BJ (cell line): ENCODE measurements at regions not wholly inside any gene's neighbourhood (a gene's known extent, or its start where the extent isn't known, plus 50 kb on each side); places are given as distances from the start of the nearest gene placed in this dataset.

Experiments used
- CTCF ChIA-PET: fragments of 350-600 bp; formaldehyde crosslinking; extraction: SDS; loops from one replicate; lab custom pipeline; 2021; ENCODE audit warnings: antibody characterized with exemption, inconsistent platforms; lab: Yijun Ruan, JAX
- POLR2A ChIA-PET: fragments of 300-600 bp; sonication (Branson Sonifier 250); formaldehyde crosslinking; extraction: SDS; loops from one replicate; lab custom pipeline; 2021; ENCODE audit warnings: antibody characterized with exemption; lab: Charles Lee
- DNase-seq: peaks from one replicate; pipeline ENCODE4 v3.0.0-alpha.2; 2011; ENCODE audit warnings: low read depth
- H3K27me3 ChIP-seq: 2 replicates; pipeline ENCODE4 v1.6.0; 2011; ENCODE audit warnings: low read length; ENCODE audit not compliant: control insufficient read depth, insufficient read depth
- H3K36me3 ChIP-seq: 2 replicates; pipeline ENCODE4 v1.5.1; 2011; ENCODE audit warnings: low read length; ENCODE audit not compliant: control insufficient read depth, insufficient read depth
- H3K4me3 ChIP-seq: 2 replicates; pipeline ENCODE4 v1.5.1; 2011; ENCODE audit warnings: low read depth, mild to moderate bottlenecking, control low read depth, low read length
- CTCF ChIP-seq: IDR thresholded peaks from 2 replicates; pipeline ENCODE4 v1.5.1; 2011; ENCODE audit warnings: low read depth, mild to moderate bottlenecking, control low read depth, inconsistent platforms, low read length, moderate library complexity; ENCODE audit not compliant: insufficient read depth

GRCh38 chr9:108399851-108400250, 455.9 kb downstream of the ACTL7B start:
- ChIA-PET POLR2A (no interaction called here), CTCF (no interaction called here)
- TF ChIP-seq CTCF, result no peak
- Histone ChIP-seq H3K27me3 (no peaks in the 10 kb centered on the region), H3K4me3 (no peak overlapping the region), H3K36me3 (no peaks in the 10 kb centered on the region)
- DNase-seq, result no peak

GRCh38 chr9:108397286-108397685, 458.5 kb downstream of the ACTL7B start:
- DNase-seq, result no peak
- no peaks in the 10 kb centered on the region for H3K36me3 ChIP-seq
- no peaks in the 10 kb centered on the region for H3K27me3 ChIP-seq
- CTCF ChIA-PET, result no interaction called here
- H3K4me3 ChIP-seq, result no peak overlapping the region
- POLR2A ChIA-PET, result no interaction called here
- TF ChIP-seq CTCF, result no peak

- H3K27me3 ChIP-seq, result no peaks in the 10 kb centered on the region
- DNase-seq, result no peak
- no peaks in the 10 kb centered on the region for H3K36me3 ChIP-seq
- no peak for TF ChIP-seq CTCF
- no peak overlapping the region for H3K4me3 ChIP-seq
- CTCF ChIA-PET, result no interaction called here
- POLR2A ChIA-PET, result no interaction called here
Measured at GRCh38 chr9:108396611-108397010, 459.2 kb downstream of the ACTL7B start.

- TF ChIP-seq CTCF, result no peak
- Histone ChIP-seq H3K36me3 (no peaks in the 10 kb centered on the region), H3K4me3 (no peak overlapping the region), H3K27me3 (no peaks in the 10 kb centered on the region)
- ChIA-PET CTCF (no interaction called here), POLR2A (no interaction called here)
- no peak for DNase-seq
Measured at GRCh38 chr9:108396193-108396592, 459.6 kb downstream of the ACTL7B start.

- H3K27me3 ChIP-seq, result no peaks in the 10 kb centered on the region
- CTCF ChIA-PET, result no interaction called here
- no peak overlapping the region for H3K4me3 ChIP-seq
- H3K36me3 ChIP-seq, result no peaks in the 10 kb centered on the region
- POLR2A ChIA-PET, result no interaction called here
- no peak for TF ChIP-seq CTCF
- no peak for DNase-seq
Measured at GRCh38 chr9:108395421-108395820, 460.4 kb downstream of the ACTL7B start.
